Erythroblast (primary cell): ENCODE measurements at regions not wholly inside any gene's neighbourhood (a gene's known extent, or its start where the extent isn't known, plus 50 kb on each side); places are given as distances from the start of the nearest gene placed in this dataset.

ENCODE experiments used
- GATA1 ChIP-seq: IDR thresholded peaks from 2 replicates; pipeline ENCODE4 v1.6.1; 2011; ENCODE audit warnings: low read depth, mild to moderate bottlenecking, control low read depth, low read length, moderate library complexity
- POLR2A ChIP-seq: IDR thresholded peaks from 2 replicates; pipeline ENCODE4 v1.6.1; 2011; ENCODE audit warnings: mild to moderate bottlenecking, low read length

- TF ChIP-seq POLR2A (no peak), GATA1 (no peak)
Measured at GRCh38 chr6:106823058-106823457, 151.5 kb downstream of the CD24 start.
